HepG2 (cell line): ENCODE measurements at regions not wholly inside any gene's neighbourhood (a gene's known extent, or its start where the extent isn't known, plus 50 kb on each side); places are given as distances from the start of the nearest gene placed in this dataset.
A peak's percentile ranks its signal among the peaks of the same experiment; 100 is the strongest.

Source experiments
- ATAC-seq: fragments of 200-7000 bp; cut with Tn5 transposase; 3 replicates; pipeline ENCODE4 v1.9.1; 2020; ENCODE audit warnings: mild to moderate bottlenecking, moderate library complexity
- BruUV-seq: library from RNA; stranded (reverse); fragments of 400-500 nt; replicated peaks from 2 replicates; lab custom pipeline; 2021; lab: Mats Ljungman, UMichigan
- CTCF ChIA-PET: fragments of 300-600 bp; formaldehyde crosslinking; extraction: SDS; loops from one replicate; lab custom pipeline; 2021; ENCODE audit warnings: low total read pairs, inconsistent platforms, low intra/inter-chr PET ratio; lab: Yijun Ruan, JAX
- POLR2A ChIA-PET: fragments of 350-600 bp; sonication (Branson Sonifier 250); formaldehyde crosslinking; loops from one replicate; lab custom pipeline; 2020; ENCODE audit warnings: antibody characterized with exemption, inconsistent platforms; lab: Yijun Ruan, JAX
- DNase-seq: peaks from one replicate; pipeline ENCODE4 v3.0.0-alpha.2; 2015; ENCODE audit warnings: low spot score
- FAIRE-seq: peaks from 3 replicates; lab custom pipeline; 2011; peaks lifted over from hg19 to GRCh38; lab: Jason Lieb, UNC
- H2AFZ ChIP-seq: one replicate; pipeline ENCODE4 v1.6.1; 2011; ENCODE audit warnings: low read length, inconsistent platforms
- H3K27ac ChIP-seq: fragments of 300-600 bp; 3 replicates; pipeline ENCODE4 v1.8.0; 2011; ENCODE audit warnings: mixed run types, mild to moderate bottlenecking, mixed read lengths, low read length, inconsistent platforms; ENCODE audit not compliant: insufficient read depth; ENCODE audit errors: extremely low read length
- H3K27me3 ChIP-seq, 2 experiments: fragments of 200-600 bp in 1 of 2; 2 replicates in 1 of 2; 3 replicates in 1 of 2; pipeline versions ENCODE4 v1.6.0 to v1.8.0; 2011; ENCODE audit warnings: low read length in 2 of 2, mild to moderate bottlenecking in 2 of 2, moderate library complexity in 2 of 2, inconsistent platforms in 1 of 2; ENCODE audit not compliant: insufficient read depth in 2 of 2, control insufficient read depth in 1 of 2
- H3K36me3 ChIP-seq, 2 experiments: fragments of 200-600 bp in 1 of 2; replicated peaks in 1 of 2; 2 replicates in 1 of 2; 3 replicates in 1 of 2; pipeline versions ENCODE4 v1.5.1 to v1.8.0; 2011; ENCODE audit warnings: low read length in 2 of 2, inconsistent platforms in 1 of 2; ENCODE audit not compliant: insufficient read depth in 2 of 2, control insufficient read depth in 1 of 2
- H3K4me1 ChIP-seq: 2 replicates; pipeline ENCODE4 v1.5.1; 2012; ENCODE audit warnings: low read length, inconsistent platforms; ENCODE audit not compliant: insufficient read depth
- H3K4me2 ChIP-seq: 2 replicates; pipeline ENCODE4 v1.6.0; 2011; ENCODE audit warnings: low read depth, low read length, inconsistent platforms
- H3K4me3 ChIP-seq, 3 experiments: fragments of 200-600 bp in 1 of 3; sonication (generic), shearing (Covaris generic) in 1 of 3; replicated peaks in 1 of 3; 2 replicates each; pipeline ENCODE4 v1.5.1; 2011 to 2016; ENCODE audit warnings: low read length in 3 of 3, inconsistent platforms in 2 of 3, low read depth in 2 of 3, mild to moderate bottlenecking in 2 of 3, control low read depth in 1 of 3, mixed read lengths in 1 of 3; ENCODE audit not compliant: insufficient read depth in 1 of 3
- H3K79me2 ChIP-seq: one replicate; pipeline ENCODE4 v1.6.1; 2011; ENCODE audit warnings: low read length, inconsistent platforms; ENCODE audit not compliant: insufficient read depth
- H3K9ac ChIP-seq: 2 replicates; pipeline ENCODE4 v1.6.0; 2011; ENCODE audit warnings: mild to moderate bottlenecking, low read depth, low read length, inconsistent platforms; ENCODE audit not compliant: insufficient read depth
- H3K9me3 ChIP-seq: 2 replicates; pipeline ENCODE4 v1.5.1; 2012; ENCODE audit warnings: mild to moderate bottlenecking, low read length
- H4K20me1 ChIP-seq: 2 replicates; pipeline ENCODE4 v1.6.0; 2011; ENCODE audit warnings: inconsistent platforms, mild to moderate bottlenecking, low read length, moderate library complexity; ENCODE audit not compliant: insufficient read depth
- BHLHE40 ChIP-seq: IDR thresholded peaks from 2 replicates; pipeline ENCODE4 v1.6.1; 2011; ENCODE audit warnings: low read length, improper control_type of control experiment
- CHD4 ChIP-seq: fragments of 200-600 bp; sonication (generic); IDR thresholded peaks from 2 replicates; pipeline ENCODE4 v1.7.0; 2017; ENCODE audit warnings: mild to moderate bottlenecking, low read length, borderline replicate concordance
- CREB1 ChIP-seq, 2 experiments: fragments of 450-650 bp in 1 of 2; IDR thresholded peaks; 2 replicates each; pipeline ENCODE4 v1.6.1; 2016 to 2017; ENCODE audit warnings: control low read depth in 1 of 2, mild to moderate bottlenecking in 1 of 2, missing compliant biosample characterization in 1 of 2, missing genetic modification characterization in 1 of 2
- HMG20B ChIP-seq: conservative IDR thresholded peaks from 2 replicates; pipeline ENCODE4 v1.6.1; 2016; ENCODE audit warnings: missing genetic modification reagents, missing compliant biosample characterization
- HNF4A ChIP-seq: sonication (generic); formaldehyde crosslinking; IDR thresholded peaks from 2 replicates; pipeline ENCODE4 v1.4.0; 2020; ENCODE audit warnings: missing genetic modification reagents
- HNRNPLL ChIP-seq: fragments of 200-400 bp; formaldehyde crosslinking; IDR thresholded peaks from 2 replicates; pipeline ENCODE4 v1.6.1; 2017; ENCODE audit warnings: mild to moderate bottlenecking, low read depth, low read length; ENCODE audit not compliant: poor library complexity, severe bottlenecking
- MBNL3 ChIP-seq: fragments of 250-450 bp; sonication (Bioruptor Pico); conservative IDR thresholded peaks from 2 replicates; pipeline ENCODE4 v1.8.0; 2022; ENCODE audit warnings: mild to moderate bottlenecking, inconsistent platforms
- MIER3 ChIP-seq: IDR thresholded peaks from 2 replicates; pipeline ENCODE4 v1.6.1; 2016; ENCODE audit warnings: missing compliant biosample characterization, borderline replicate concordance
- NFYB ChIP-seq: sonication (generic); formaldehyde crosslinking; IDR thresholded peaks from 2 replicates; pipeline ENCODE4 v1.4.0; 2020; ENCODE audit warnings: missing genetic modification reagents
- REST ChIP-seq, 2 experiments: IDR thresholded peaks; 2 replicates each; pipeline ENCODE4 v1.6.1; 2011 to 2012; ENCODE audit warnings: low read length in 2 of 2, borderline replicate concordance in 1 of 2, low read depth in 1 of 2, mild to moderate bottlenecking in 1 of 2, moderate library complexity in 1 of 2
- SNAPC2 ChIP-seq: sonication (generic); formaldehyde crosslinking; IDR thresholded peaks from 2 replicates; pipeline ENCODE4 v1.8.1; 2022; ENCODE audit warnings: mild to moderate bottlenecking, missing genetic modification reagents
- USF2 ChIP-seq, 2 experiments: sonication (generic) in 1 of 2; formaldehyde crosslinking in 1 of 2; IDR thresholded peaks; 2 replicates each; pipeline versions ENCODE4 v1.5.1 to v1.6.1; 2011 to 2020; ENCODE audit warnings: borderline replicate concordance in 1 of 2, low read depth in 1 of 2, low read length in 1 of 2, mild to moderate bottlenecking in 1 of 2, missing genetic modification reagents in 1 of 2, moderate library complexity in 1 of 2
- ZBTB20 ChIP-seq: sonication (generic); formaldehyde crosslinking; IDR thresholded peaks from 2 replicates; pipeline ENCODE4 v1.8.1; 2023; ENCODE audit warnings: missing genetic modification reagents, low read depth, mild to moderate bottlenecking, borderline replicate concordance
- ZBTB8A ChIP-seq: sonication (generic); formaldehyde crosslinking; IDR thresholded peaks from 2 replicates; pipeline ENCODE4 v1.4.0; 2020; ENCODE audit warnings: mild to moderate bottlenecking, low read depth, missing genetic modification reagents, borderline replicate concordance
- ZNF737 ChIP-seq: sonication (generic); formaldehyde crosslinking; IDR thresholded peaks from 2 replicates; pipeline ENCODE4 v1.5.0; 2020; ENCODE audit warnings: missing genetic modification reagents, mild to moderate bottlenecking, borderline replicate concordance
- ZNF781 ChIP-seq: sonication (generic); formaldehyde crosslinking; IDR thresholded peaks from 2 replicates; pipeline ENCODE4 v1.5.1; 2020; ENCODE audit warnings: borderline replicate concordance, mild to moderate bottlenecking, missing genetic modification reagents; ENCODE audit errors: not compliant biosample characterization
- ZNF883 ChIP-seq: sonication (generic); formaldehyde crosslinking; IDR thresholded peaks from 2 replicates; pipeline ENCODE4 v1.5.1; 2020; ENCODE audit warnings: mild to moderate bottlenecking, missing genetic modification reagents; ENCODE audit errors: not compliant biosample characterization
- WGBS: methylation state at CpG from one replicate; pipeline ENCODE4 v1.1.6; 2017; ENCODE audit warnings: low lambda C conversion rate; 5-methylcytosine and 5-hydroxymethylcytosine counted together
- in situ Hi-C: cut with HindIII; loops from 2 replicates; pipeline ENCODE4 v1.10.0; 2017; ENCODE audit warnings: low pct_unique_long_range_greater_than_20kb; ENCODE audit not compliant: extremely low pct_ligation_motif_present
- intact Hi-C: fragments of 100-400 bp; cut with micrococcal nuclease; formaldehyde crosslinking; loops from one replicate; pipeline ENCODE4 v1.10.0; 2022; ENCODE audit not compliant: unreplicated experiment

- ATAC-seq (no peak), DNase-seq (no peak), FAIRE-seq (no peak)
- Histone ChIP-seq H3K4me1 (no peaks in the 10 kb centered on the region), H3K9ac (no peak overlapping the region), H3K79me2 (no peaks in the 10 kb centered on the region), H3K4me2 (no peak overlapping the region), H3K9me3 (no peaks in the 10 kb centered on the region), H3K36me3 (no peaks in the 10 kb centered on the region), H3K27ac (no peak overlapping the region), H3K4me3 (no peak overlapping the region), H4K20me1 (no peaks in the 10 kb centered on the region), H3K27me3 (no peaks in the 10 kb centered on the region; a peak in 1 of 5 replicates), H2AFZ (no peak overlapping the region)
- POLR2A ChIA-PET = no interaction called here
- in situ Hi-C loops (no loop called here), intact Hi-C loops (no loop called here)
- CTCF ChIA-PET = no interaction called here
- 29% methylated on average over 11 of the region's 26 CpGs for WGBS
- no TSS peak for BruUV-seq
- TF ChIP-seq ZNF737 = no peak
- TF ChIP-seq MBNL3 (CRISPR knock-in tag) = no peak
- no peak for TF ChIP-seq REST (IDR thresholded peaks at IDR 0.05; ENCODE audit: borderline replicate concordance in 1 of 2, low read depth in 1 of 2, low read length in 2 of 2)
- no peak for TF ChIP-seq ZNF781 (CRISPR knock-in tag)
- TF ChIP-seq SNAPC2 (CRISPR knock-in tag) = no peak
- TF ChIP-seq MIER3 (CRISPR knock-in tag) = no peak
- no peak for TF ChIP-seq HNF4A (CRISPR knock-in tag)
- TF ChIP-seq CREB1 (IDR thresholded peaks at IDR 0.05) = peak; percentile 75; the same call in 1 of the 2 replicates
- TF ChIP-seq CREB1 (CRISPR knock-in tag; IDR thresholded peaks at IDR 0.05) = no peak
- no peak for TF ChIP-seq ZBTB20 (CRISPR knock-in tag)
- TF ChIP-seq NFYB = no peak
- TF ChIP-seq HNRNPLL = no peak
- no peak for TF ChIP-seq ZNF883 (CRISPR knock-in tag)
- TF ChIP-seq BHLHE40 = peak; percentile 3; the same call in 1 of the 2 replicates
- TF ChIP-seq CHD4 = no peak
- TF ChIP-seq USF2 (IDR thresholded peaks at IDR 0.05; ENCODE audit: low read depth, low read length) = peak; percentile 46
- TF ChIP-seq USF2 (CRISPR knock-in tag; IDR thresholded peaks at IDR 0.05; ENCODE audit: borderline replicate concordance) = no peak
- no peak for TF ChIP-seq ZBTB8A
- TF ChIP-seq HMG20B (CRISPR knock-in tag) = no peak
Measured at GRCh38 chrX:134075894-134076718, 90.7 kb upstream of the GPC3 start.
